Colon (tissue), 2 donors: ENCODE measurements at regions not wholly inside any gene's neighbourhood (a gene's known extent, or its start where the extent isn't known, plus 50 kb on each side); places are given as distances from the start of the nearest gene placed in this dataset.
A peak's percentile ranks its signal among the peaks of the same experiment; 100 is the strongest.

Experiments
- FAIRE-seq: peaks from 2 replicates; lab custom pipeline; 2012; peaks lifted over from hg19 to GRCh38; lab: Jason Lieb, UNC
- donor health status: control.
- donor health status: control.

DNA sequence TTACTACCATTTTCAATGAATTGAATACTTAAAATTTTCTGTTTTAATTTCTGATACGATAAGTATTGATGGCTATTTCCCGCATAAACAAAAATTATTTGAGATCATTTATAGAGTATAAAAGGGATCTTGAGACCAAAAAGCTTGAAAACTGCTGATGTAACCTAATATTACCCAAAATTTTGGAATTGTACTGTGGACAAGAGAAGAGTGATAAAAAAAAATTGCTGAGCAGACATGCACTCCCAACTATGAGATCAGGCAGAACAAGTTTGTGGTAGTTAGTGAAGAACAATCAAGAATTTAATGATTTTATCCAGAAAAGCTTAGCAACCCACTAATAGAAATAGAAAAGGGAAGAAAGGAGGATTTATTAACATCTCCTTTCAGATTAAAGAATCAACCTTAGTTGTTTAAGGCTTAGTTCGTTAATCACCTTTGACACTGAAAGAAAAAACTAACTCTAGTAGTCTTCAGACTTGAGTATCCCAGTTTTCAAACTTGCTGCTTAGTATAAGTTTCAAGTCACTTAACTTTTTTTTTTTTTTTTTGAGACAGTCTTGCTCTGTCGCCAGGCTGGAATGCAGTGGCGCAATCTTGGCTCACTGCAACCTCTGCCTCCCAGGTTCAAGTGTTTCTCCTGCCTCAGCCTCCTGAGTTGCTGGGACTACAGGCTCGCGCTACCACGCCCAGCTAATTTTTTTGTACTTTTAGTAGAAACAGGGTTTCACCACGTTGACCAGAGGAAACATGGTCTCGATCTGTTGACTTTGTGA is 50.6 kb upstream of the ZC3HAV1 start:
- no peak for FAIRE-seq

- FAIRE-seq: peak; percentile 5
Measured at GRCh38 chr7:139168479-139168878, 59.0 kb upstream of the ZC3HAV1 start.

DNA sequence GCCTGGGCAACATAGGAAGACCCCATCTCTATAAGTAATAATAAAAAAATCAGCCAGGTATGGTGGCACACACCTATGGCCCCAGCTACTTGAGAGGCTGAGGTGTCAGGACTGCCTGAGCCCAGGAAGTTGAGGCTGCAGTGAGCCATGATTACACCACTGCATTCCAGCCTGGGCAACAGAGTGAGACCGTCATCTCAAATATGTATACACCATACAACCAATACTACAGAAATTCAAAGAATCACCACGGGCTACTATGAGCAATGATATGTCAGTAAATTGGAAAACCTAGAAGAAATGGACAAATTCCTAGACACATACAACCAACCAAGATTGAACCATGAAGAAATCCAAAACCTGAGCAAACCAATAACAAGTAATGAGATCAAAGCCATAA is 60.3 kb upstream of the ZC3HAV1 start:
- FAIRE-seq: no peak

- no peak for FAIRE-seq
Measured at GRCh38 chr7:139172775-139173174, 58.3 kb upstream of the UBN2 start.

DNA sequence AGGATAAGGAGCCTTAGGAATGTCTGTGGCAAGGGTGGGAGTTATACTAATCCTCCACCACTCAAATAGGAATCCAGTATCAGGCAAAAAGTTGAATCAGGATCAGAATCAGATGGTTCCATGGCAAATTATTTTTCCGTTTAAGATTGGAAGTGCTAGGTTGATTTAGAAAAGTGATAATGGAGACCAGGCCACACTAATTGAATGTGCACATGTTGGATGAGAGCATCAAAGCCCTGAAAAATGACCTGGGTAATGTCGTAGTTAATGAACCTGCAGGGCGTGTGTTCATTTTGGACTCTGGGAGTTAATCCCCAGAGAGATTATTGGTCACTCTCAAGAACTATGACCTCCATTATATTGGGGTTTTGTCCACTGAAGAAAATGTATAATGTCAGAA is 53.3 kb upstream of the UBN2 start:
- no peak for FAIRE-seq

- FAIRE-seq: no peak
Measured at GRCh38 chr7:139180700-139181311, 50.2 kb upstream of the UBN2 start.
